HEK293 (cell line): ENCODE measurements at regions not wholly inside any gene's neighbourhood (a gene's known extent, or its start where the extent isn't known, plus 50 kb on each side); places are given as distances from the start of the nearest gene placed in this dataset.

ENCODE experiments used
- CTCF ChIA-PET: fragments of 350-600 bp; formaldehyde crosslinking; extraction: SDS; loops from one replicate; lab custom pipeline; 2021; ENCODE audit warnings: antibody characterized with exemption; lab: Yijun Ruan, JAX
- POLR2A ChIA-PET: fragments of 300-600 bp; formaldehyde crosslinking; extraction: SDS; loops from one replicate; lab custom pipeline; 2020; ENCODE audit warnings: antibody characterized with exemption, inconsistent platforms; lab: Yijun Ruan, JAX
- H3K27ac ChIP-seq: fragments of 200-500 bp; sonication (Bioruptor generic); 2 replicates; pipeline ENCODE4 v1.5.1; 2014; ENCODE audit warnings: low read depth, low read length, control low read depth, inconsistent platforms; ENCODE audit errors: extremely low read depth
- H3K36me3 ChIP-seq, 2 experiments: fragments of 200-500 bp in 1 of 2; sonication (Bioruptor generic) in 1 of 2; 1 replicate in 1 of 2; 2 replicates in 1 of 2; pipeline ENCODE4 v1.5.1; 2014 to 2017; ENCODE audit warnings: inconsistent platforms in 2 of 2, low read length in 2 of 2; ENCODE audit not compliant: control insufficient read depth in 2 of 2, insufficient read depth in 1 of 2
- H3K4me1 ChIP-seq: fragments of 200-500 bp; sonication (Bioruptor generic); 2 replicates; pipeline ENCODE4 v1.5.1; 2014; ENCODE audit warnings: mild to moderate bottlenecking, low read length, inconsistent platforms; ENCODE audit not compliant: control insufficient read depth, insufficient read depth
- H3K4me3 ChIP-seq: 2 replicates; pipeline ENCODE4 v1.5.1; 2011; ENCODE audit warnings: low read depth, mild to moderate bottlenecking, control low read depth, low read length, moderate library complexity
- H3K9me3 ChIP-seq: fragments of 200-500 bp; sonication (Bioruptor generic); 2 replicates; pipeline ENCODE4 v1.5.1; 2014; ENCODE audit warnings: low read depth, low read length, inconsistent platforms; ENCODE audit not compliant: control insufficient read depth, insufficient read depth
- EGR2 ChIP-seq: fragments of 450-650 bp; formaldehyde crosslinking; IDR thresholded peaks from 2 replicates; pipeline ENCODE4 v1.5.1; 2016; ENCODE audit warnings: low read depth, missing biosample characterization, missing genetic modification characterization
- GLI4 ChIP-seq: fragments of 450-650 bp; formaldehyde crosslinking; IDR thresholded peaks from 2 replicates; pipeline ENCODE4 v1.5.1; 2016; ENCODE audit warnings: missing biosample characterization, missing genetic modification characterization
- GLIS1 ChIP-seq: fragments of 450-650 bp; formaldehyde crosslinking; IDR thresholded peaks from 2 replicates; pipeline ENCODE4 v1.5.1; 2016; ENCODE audit warnings: missing biosample characterization, missing genetic modification characterization
- HOXA7 ChIP-seq: sonication (generic); formaldehyde crosslinking; IDR thresholded peaks from 2 replicates; pipeline ENCODE4 v1.8.1; 2022; ENCODE audit warnings: missing genetic modification reagents, borderline replicate concordance
- KLF1 ChIP-seq: fragments of 450-650 bp; formaldehyde crosslinking; IDR thresholded peaks from 2 replicates; pipeline ENCODE4 v1.5.1; 2016; ENCODE audit warnings: missing biosample characterization, missing genetic modification characterization
- KLF9 ChIP-seq: fragments of 450-650 bp; formaldehyde crosslinking; IDR thresholded peaks from 2 replicates; pipeline ENCODE4 v1.5.1; 2016; ENCODE audit warnings: missing biosample characterization, missing genetic modification characterization, low read depth
- SCRT1 ChIP-seq: fragments of 450-650 bp; formaldehyde crosslinking; IDR thresholded peaks from 2 replicates; pipeline ENCODE4 v1.5.1; 2016; ENCODE audit warnings: missing biosample characterization, missing genetic modification characterization, borderline replicate concordance
- TCF7L2 ChIP-seq: IDR thresholded peaks from 2 replicates; pipeline ENCODE4 v1.6.1; 2011; ENCODE audit warnings: low read depth, mild to moderate bottlenecking, inconsistent platforms, low read length, moderate library complexity, borderline replicate concordance
- ZBTB1 ChIP-seq: fragments of 450-650 bp; formaldehyde crosslinking; IDR thresholded peaks from 2 replicates; pipeline ENCODE4 v1.5.1; 2016; ENCODE audit warnings: missing biosample characterization, missing genetic modification characterization
- ZBTB20 ChIP-seq: fragments of 450-650 bp; formaldehyde crosslinking; IDR thresholded peaks from 2 replicates; pipeline ENCODE4 v1.5.1; 2016; ENCODE audit warnings: missing biosample characterization, missing genetic modification characterization
- ZNF174 ChIP-seq: fragments of 450-650 bp; formaldehyde crosslinking; IDR thresholded peaks from 2 replicates; pipeline ENCODE4 v1.5.0; 2017; ENCODE audit warnings: missing biosample characterization, mild to moderate bottlenecking, missing genetic modification characterization
- ZNF24 ChIP-seq: fragments of 450-650 bp; formaldehyde crosslinking; IDR thresholded peaks from 2 replicates; pipeline ENCODE4 v1.5.1; 2016; ENCODE audit warnings: missing biosample characterization, missing genetic modification characterization
- ZNF324 ChIP-seq: fragments of 450-650 bp; formaldehyde crosslinking; IDR thresholded peaks from 2 replicates; pipeline ENCODE4 v1.5.1; 2016; ENCODE audit warnings: missing biosample characterization, missing genetic modification characterization
- ZNF416 ChIP-seq: fragments of 450-650 bp; formaldehyde crosslinking; IDR thresholded peaks from 2 replicates; pipeline ENCODE4 v1.5.1; 2016; ENCODE audit warnings: missing biosample characterization, missing genetic modification characterization
- ZNF514 ChIP-seq: fragments of 450-650 bp; formaldehyde crosslinking; IDR thresholded peaks from 2 replicates; pipeline ENCODE4 v1.5.1; 2016; ENCODE audit warnings: missing biosample characterization, missing genetic modification characterization
- ZNF600 ChIP-seq: fragments of 450-650 bp; formaldehyde crosslinking; IDR thresholded peaks from 2 replicates; pipeline ENCODE4 v1.5.1; 2016; ENCODE audit warnings: missing biosample characterization, missing genetic modification characterization
- ZNF621 ChIP-seq: fragments of 450-650 bp; formaldehyde crosslinking; IDR thresholded peaks from 2 replicates; pipeline ENCODE4 v1.5.1; 2017; ENCODE audit warnings: missing biosample characterization, missing genetic modification characterization
- ZNF704 ChIP-seq: fragments of 450-650 bp; formaldehyde crosslinking; IDR thresholded peaks from 2 replicates; pipeline ENCODE4 v1.5.1; 2016; ENCODE audit warnings: missing biosample characterization, missing genetic modification characterization
- ZNF776 ChIP-seq: fragments of 450-650 bp; formaldehyde crosslinking; IDR thresholded peaks from 2 replicates; pipeline ENCODE4 v1.5.0; 2017; ENCODE audit warnings: missing biosample characterization, missing genetic modification characterization, borderline replicate concordance
- ZNF837 ChIP-seq: fragments of 450-650 bp; formaldehyde crosslinking; IDR thresholded peaks from 2 replicates; pipeline ENCODE4 v1.5.1; 2016; ENCODE audit warnings: missing biosample characterization, missing genetic modification characterization
- TF ChIP-seq, protein P1 (sequence below): sonication (generic); formaldehyde crosslinking; IDR thresholded peaks from 2 replicates; pipeline ENCODE4 v1.8.1; 2022; ENCODE audit warnings: mild to moderate bottlenecking, moderate library complexity, missing genetic modification reagents
- TF ChIP-seq, protein P2 (sequence below): fragments of 450-650 bp; formaldehyde crosslinking; conservative IDR thresholded peaks from 2 replicates; pipeline ENCODE4 v1.5.1; 2016; ENCODE audit warnings: low read depth, missing biosample characterization, missing genetic modification characterization

GRCh38 chr2:162919111-162919510 is 80.5 kb upstream of the KCNH7 start:
- TF ChIP-seq ZNF324 (tag by site-specific recombination) (no peak), KLF9 (tag by site-specific recombination) (no peak), SCRT1 (tag by site-specific recombination) (no peak), ZNF621 (tag by site-specific recombination) (no peak), EGR2 (tag by site-specific recombination) (no peak), KLF1 (no peak), ZBTB1 (tag by site-specific recombination) (no peak), ZBTB20 (no peak), TCF7L2 (no peak), HOXA7 (CRISPR knock-in tag) (no peak), ZNF600 (tag by site-specific recombination) (no peak), ZNF416 (tag by site-specific recombination) (no peak), GLIS1 (tag by site-specific recombination) (no peak), ZNF704 (tag by site-specific recombination) (no peak), ZNF24 (no peak)
- TF ChIP-seq, protein P1, sequence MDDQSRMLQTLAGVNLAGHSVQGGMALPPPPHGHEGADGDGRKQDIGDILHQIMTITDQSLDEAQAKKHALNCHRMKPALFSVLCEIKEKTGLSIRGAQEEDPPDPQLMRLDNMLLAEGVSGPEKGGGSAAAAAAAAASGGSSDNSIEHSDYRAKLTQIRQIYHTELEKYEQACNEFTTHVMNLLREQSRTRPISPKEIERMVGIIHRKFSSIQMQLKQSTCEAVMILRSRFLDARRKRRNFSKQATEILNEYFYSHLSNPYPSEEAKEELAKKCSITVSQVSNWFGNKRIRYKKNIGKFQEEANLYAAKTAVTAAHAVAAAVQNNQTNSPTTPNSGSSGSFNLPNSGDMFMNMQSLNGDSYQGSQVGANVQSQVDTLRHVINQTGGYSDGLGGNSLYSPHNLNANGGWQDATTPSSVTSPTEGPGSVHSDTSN (CRISPR knock-in tag), result no peak
- TF ChIP-seq, protein P2, sequence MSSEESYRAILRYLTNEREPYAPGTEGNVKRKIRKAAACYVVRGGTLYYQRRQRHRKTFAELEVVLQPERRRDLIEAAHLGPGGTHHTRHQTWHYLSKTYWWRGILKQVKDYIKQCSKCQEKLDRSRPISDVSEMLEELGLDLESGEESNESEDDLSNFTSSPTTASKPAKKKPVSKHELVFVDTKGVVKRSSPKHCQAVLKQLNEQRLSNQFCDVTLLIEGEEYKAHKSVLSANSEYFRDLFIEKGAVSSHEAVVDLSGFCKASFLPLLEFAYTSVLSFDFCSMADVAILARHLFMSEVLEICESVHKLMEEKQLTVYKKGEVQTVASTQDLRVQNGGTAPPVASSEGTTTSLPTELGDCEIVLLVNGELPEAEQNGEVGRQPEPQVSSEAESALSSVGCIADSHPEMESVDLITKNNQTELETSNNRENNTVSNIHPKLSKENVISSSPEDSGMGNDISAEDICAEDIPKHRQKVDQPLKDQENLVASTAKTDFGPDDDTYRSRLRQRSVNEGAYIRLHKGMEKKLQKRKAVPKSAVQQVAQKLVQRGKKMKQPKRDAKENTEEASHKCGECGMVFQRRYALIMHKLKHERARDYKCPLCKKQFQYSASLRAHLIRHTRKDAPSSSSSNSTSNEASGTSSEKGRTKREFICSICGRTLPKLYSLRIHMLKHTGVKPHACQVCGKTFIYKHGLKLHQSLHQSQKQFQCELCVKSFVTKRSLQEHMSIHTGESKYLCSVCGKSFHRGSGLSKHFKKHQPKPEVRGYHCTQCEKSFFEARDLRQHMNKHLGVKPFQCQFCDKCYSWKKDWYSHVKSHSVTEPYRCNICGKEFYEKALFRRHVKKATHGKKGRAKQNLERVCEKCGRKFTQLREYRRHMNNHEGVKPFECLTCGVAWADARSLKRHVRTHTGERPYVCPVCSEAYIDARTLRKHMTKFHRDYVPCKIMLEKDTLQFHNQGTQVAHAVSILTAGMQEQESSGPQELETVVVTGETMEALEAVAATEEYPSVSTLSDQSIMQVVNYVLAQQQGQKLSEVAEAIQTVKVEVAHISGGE (tag by site-specific recombination), result no peak
- TF ChIP-seq, all 188 proteins: peak for 0
- Histone ChIP-seq H3K36me3 (no peaks in the 10 kb centered on the region), H3K27ac (no peak overlapping the region), H3K4me1 (no peaks in the 10 kb centered on the region), H3K4me3 (no peak overlapping the region), H3K9me3 (no peaks in the 10 kb centered on the region; the same call in 1 of the 2 replicates)
- POLR2A ChIA-PET, result no interaction called here
- CTCF ChIA-PET, result no interaction called here

GRCh38 chr2:162917626-162918025 is 79.1 kb upstream of the KCNH7 start:
- CTCF ChIA-PET, result no interaction called here
- POLR2A ChIA-PET, result no interaction called here

More at GRCh38 chr2:162917626-162918025, 79.1 kb upstream of the KCNH7 start:
- TF ChIP-seq ZNF514 (tag by site-specific recombination) (no peak), KLF9 (tag by site-specific recombination) (no peak), ZNF174 (no peak), GLI4 (tag by site-specific recombination) (no peak), ZNF776 (tag by site-specific recombination) (no peak), ZNF837 (tag by site-specific recombination) (no peak)
- H3K4me3 ChIP-seq, result no peak overlapping the region
- H3K9me3 ChIP-seq, result no peaks in the 10 kb centered on the region; the same call in 1 of the 2 replicates
- H3K4me1 ChIP-seq, result no peaks in the 10 kb centered on the region
- H3K36me3 ChIP-seq, result no peaks in the 10 kb centered on the region
- no peak overlapping the region for H3K27ac ChIP-seq
